COLO829 (cell line): ENCODE measurements at regions not wholly inside any gene's neighbourhood (a gene's known extent, or its start where the extent isn't known, plus 50 kb on each side); places are given as distances from the start of the nearest gene placed in this dataset.
"Not testable (repeated sequence)": the region's sequence is repeated elsewhere in the genome, so short reads cannot be mapped to it uniquely, and the experiment has no call there.

ENCODE experiments used
- DNase-seq: peaks from one replicate; pipeline ENCODE4 v3.0.0; 2012; ENCODE audit warnings: low spot score

- DNase-seq, result peak; percentile 70
Measured at GRCh38 chr10:33067917-33068316, 109.9 kb upstream of the ITGB1 start.

DNA sequence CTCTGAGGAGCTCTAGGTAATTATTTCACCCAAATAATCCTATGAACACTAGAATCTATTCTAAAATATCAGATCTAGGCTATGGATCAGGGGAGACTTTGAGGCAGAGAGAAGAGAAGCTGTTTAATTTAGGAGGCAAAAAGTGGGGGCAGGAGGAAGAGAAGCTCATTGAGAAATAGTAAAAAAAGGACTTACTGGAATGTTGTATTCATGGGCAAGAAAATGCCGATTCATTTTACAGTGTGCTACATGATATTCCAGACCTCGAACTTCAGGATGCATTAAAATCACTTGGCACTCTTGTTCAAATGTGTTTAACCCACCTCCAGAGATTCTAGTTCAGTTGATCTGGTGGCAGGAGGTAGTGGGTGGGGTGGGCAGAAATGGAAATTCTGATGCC, 109.5 kb upstream of the ITGB1 start:
- no peak for DNase-seq

DNA sequence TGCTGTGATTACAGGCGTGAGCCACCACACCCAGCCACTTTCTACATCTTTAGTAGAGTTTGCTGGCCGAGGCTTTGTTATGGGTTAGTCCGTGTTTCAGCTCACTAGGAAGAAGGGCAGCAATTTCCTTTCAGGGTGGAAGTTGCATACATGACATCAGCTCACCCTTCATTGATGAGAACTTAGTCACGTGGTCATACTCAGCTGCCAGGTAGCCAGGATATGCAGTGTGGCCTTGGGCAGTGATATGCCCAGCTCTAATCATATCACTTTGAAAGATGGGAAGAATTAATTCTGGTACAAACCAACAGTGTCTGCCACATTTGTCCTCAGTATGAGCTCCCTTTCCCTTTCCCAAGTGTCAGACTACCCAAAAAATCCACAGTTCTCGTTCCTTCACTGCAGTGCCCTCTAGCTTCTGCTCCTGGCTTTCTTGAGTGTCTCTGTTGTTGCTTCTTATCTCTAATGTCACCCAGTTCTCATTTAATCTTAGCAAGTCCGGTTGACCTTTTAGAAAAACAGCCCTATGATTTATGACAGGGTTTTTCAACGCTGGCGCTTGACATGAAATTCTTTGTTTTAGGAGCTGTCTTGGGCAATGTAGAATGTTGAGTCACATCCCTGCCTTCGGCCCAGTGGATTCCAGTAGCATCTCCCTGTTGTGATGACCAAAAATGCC, 108.7 kb upstream of the ITGB1 start:
- DNase-seq, result peak; percentile 67

- DNase-seq, result no peak
Measured at GRCh38 chr10:33065111-33065510, 107.1 kb upstream of the ITGB1 start.

GRCh38 chr10:33064706-33065105, 106.7 kb upstream of the ITGB1 start:
- DNase-seq, result no peak

DNA sequence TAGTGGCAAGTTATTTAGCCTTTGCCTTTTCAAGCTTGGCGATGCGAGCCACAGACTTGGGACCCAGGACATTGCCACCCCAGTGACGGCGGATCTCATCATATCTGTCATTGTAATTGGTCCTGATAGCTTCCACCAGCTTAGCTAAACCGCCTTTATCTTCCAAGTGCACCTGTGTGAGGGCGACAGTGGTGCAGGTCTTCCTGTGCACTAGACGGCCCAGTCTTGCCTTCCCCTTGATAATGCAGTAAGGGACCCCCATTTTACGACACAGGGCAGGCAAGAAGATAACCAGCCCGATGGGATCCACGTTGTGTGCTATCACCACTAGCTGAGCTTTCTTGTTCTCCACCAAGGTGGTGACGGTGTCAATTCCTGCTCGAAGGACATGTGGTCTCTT, 99.6 kb upstream of the ITGB1 start:
- no peak for DNase-seq

- no peak for DNase-seq
Measured at GRCh38 chr10:33056828-33057596, 99.0 kb upstream of the ITGB1 start.

DNA sequence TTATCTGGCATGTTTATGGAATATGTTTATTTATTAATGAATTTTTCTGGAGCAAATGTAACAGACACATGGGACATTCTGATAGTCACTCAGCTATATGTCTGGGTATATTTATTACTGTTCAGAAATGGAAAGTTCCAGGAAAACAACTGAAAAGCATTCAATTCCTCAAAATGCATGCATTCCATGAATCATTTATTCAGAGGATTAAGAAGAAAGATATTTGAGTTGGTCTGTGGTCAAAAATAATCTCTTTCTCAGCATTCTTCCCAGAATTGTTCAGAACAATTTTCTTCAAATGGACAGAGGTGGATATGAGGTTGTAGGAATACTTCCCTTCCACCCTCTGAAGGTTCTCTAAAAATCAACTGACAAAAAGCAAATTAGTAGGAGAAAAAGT, 97.6 kb upstream of the ITGB1 start:
- no peak for DNase-seq

GRCh38 chr10:33052915-33053810, 95.1 kb upstream of the ITGB1 start:
- DNase-seq, result no peak

- no peak for DNase-seq
Measured at GRCh38 chr10:33052263-33052875, 94.3 kb upstream of the ITGB1 start.

DNA sequence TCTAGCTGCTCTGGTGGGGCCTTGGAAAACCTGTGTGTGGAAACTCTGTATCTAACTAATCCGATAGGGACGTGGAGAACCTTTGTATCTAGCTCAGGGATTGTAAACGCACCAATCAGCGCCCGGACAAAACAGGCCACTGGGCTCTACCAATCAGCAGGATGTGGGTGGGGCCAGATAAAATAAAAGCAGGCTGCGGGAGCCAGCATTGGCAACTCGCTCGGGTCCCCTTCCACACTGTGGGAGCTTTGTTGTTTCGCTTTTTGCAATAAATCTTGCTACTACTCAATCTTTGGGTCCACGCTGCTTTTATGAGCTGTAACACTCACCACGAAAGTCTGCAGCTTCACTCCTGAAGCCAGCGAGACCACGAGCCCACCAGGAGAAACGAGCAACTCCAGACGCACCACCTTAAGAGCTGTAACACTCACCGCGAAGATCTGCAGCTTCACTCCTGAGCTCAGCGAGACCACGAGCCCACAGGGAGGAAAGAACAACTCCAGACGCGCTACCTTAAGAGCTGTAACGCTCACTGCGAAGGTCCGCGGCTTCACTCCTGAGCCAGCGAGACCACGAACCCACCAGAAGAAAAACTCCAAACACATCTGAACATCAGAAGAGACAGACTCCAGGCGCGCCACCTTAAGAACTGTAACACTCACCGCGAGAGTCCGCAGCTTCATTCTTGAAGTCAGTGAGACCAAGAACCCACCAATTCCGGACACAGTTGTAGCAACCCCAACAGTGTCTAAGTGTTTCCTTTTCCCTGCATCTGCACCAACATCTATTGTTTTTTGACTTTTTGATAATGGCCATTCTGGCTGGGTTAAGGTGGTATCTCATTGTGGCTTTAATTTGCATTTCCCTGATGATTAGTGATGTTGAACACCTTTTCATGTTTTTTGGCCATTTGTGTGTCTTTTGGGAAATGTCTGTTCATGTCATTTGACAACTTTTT, 92.2 kb upstream of the ITGB1 start:
- not testable (repeated sequence) for DNase-seq

- no peak for DNase-seq
Measured at GRCh38 chr10:33048223-33048622, 90.2 kb upstream of the ITGB1 start.

GRCh38 chr10:33047655-33048054, 89.6 kb upstream of the ITGB1 start:
- DNase-seq, result no peak

DNA sequence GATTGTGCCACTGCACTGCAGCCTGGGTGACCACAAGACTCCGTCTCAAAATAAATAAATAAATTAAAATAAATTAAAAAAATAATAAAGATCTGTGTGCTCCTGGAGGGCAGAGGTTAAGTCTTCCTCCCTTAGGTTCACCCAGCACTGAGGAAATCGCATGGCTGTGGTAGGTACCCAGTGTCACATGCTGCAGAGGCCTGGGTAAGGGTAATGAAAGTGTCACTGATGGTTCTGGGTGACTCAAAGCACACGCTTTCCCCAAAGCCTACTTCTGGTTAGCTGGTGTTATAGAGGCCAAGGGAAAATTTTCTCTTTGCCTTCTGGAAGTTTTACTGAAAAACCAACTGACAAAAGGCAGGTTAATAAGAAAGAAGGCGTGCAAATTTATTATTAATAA, 88.8 kb upstream of the ITGB1 start:
- DNase-seq, result no peak

GRCh38 chr10:33045421-33045820, 87.4 kb upstream of the ITGB1 start:
- DNase-seq, result no peak

GRCh38 chr10:33042565-33042964, 84.5 kb upstream of the ITGB1 start:
- no peak for DNase-seq

- no peak for DNase-seq
Measured at GRCh38 chr10:33041783-33042437, 83.9 kb upstream of the ITGB1 start.

DNA sequence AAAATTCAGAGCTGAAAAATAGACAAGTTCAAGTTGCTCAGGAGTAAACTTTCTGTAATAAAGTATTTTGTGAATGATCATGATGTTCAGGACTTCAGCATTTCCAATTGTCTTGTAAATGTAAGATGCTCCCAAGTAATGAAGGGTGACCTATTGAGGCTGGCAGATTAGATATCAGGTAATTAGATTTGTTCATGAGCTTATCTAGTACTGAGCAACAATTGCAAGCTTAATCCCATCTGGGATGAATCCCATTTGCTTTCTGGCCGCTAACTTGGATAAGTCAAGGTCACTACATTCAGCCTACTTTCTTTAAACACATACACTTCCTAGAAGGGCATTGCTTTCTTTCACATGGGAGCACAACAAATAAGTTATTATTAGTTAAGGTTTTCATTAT, 82.4 kb upstream of the ITGB1 start:
- no peak for DNase-seq

- no peak for DNase-seq
Measured at GRCh38 chr10:33039181-33039580, 81.2 kb upstream of the ITGB1 start.

GRCh38 chr10:33038672-33039071, 80.6 kb upstream of the ITGB1 start:
- DNase-seq, result no peak

GRCh38 chr10:33037726-33038125, 79.7 kb upstream of the ITGB1 start:
- DNase-seq, result no peak
